Common myeloid progenitor, CD34-positive (primary cell): ENCODE measurements at regions not wholly inside any gene's neighbourhood (a gene's known extent, or its start where the extent isn't known, plus 50 kb on each side); places are given as distances from the start of the nearest gene placed in this dataset.

ENCODE experiments used
- CTCF ChIA-PET: fragments of 350-600 bp; sonication (Branson Sonifier 250); formaldehyde crosslinking; loops from one replicate; lab custom pipeline; 2021; ENCODE audit warnings: antibody characterized with exemption; lab: Charles Lee
- POLR2A ChIA-PET: fragments of 350-600 bp; sonication (Branson Sonifier 250); formaldehyde crosslinking; loops from one replicate; lab custom pipeline; 2021; ENCODE audit warnings: antibody characterized with exemption; lab: Charles Lee
- DNase-seq, 3 donors: peaks; one replicate each; pipeline versions ENCODE4 v3.0.0 to v3.0.0-alpha.2; 2013
- H3K27ac ChIP-seq, 2 experiments: 1 replicate in 1 of 2; 2 replicates in 1 of 2; pipeline ENCODE4 v1.7.0; 2013; ENCODE audit warnings: inconsistent platforms in 2 of 2, low read length in 2 of 2, mild to moderate bottlenecking in 2 of 2, low read depth in 1 of 2, moderate library complexity in 1 of 2; ENCODE audit not compliant: severe bottlenecking in 2 of 2, insufficient read depth in 1 of 2, poor library complexity in 1 of 2
- H3K27me3 ChIP-seq, 5 experiments: replicated peaks in 2 of 5; 1 replicate in 3 of 5; 2 replicates in 2 of 5; pipeline versions ENCODE4 v1.6.1 to v1.7.0; 2013; ENCODE audit warnings: low read length in 4 of 5, mild to moderate bottlenecking in 2 of 5, moderate library complexity in 2 of 5, inconsistent platforms in 1 of 5; ENCODE audit not compliant: insufficient read depth in 5 of 5, control insufficient read depth in 4 of 5
- H3K36me3 ChIP-seq, 4 experiments: 1 replicate in 2 of 4; 2 replicates in 2 of 4; pipeline versions ENCODE4 v1.6.1 to v1.7.0; 2013; ENCODE audit warnings: low read length in 3 of 4, control low read depth in 1 of 4, mild to moderate bottlenecking in 1 of 4; ENCODE audit not compliant: control insufficient read depth in 4 of 4, insufficient read depth in 4 of 4
- H3K4me1 ChIP-seq, 4 experiments: 1 replicate in 3 of 4; 2 replicates in 1 of 4; pipeline versions ENCODE4 v1.6.1 to v1.7.1; 2013; ENCODE audit warnings: low read length in 3 of 4, mild to moderate bottlenecking in 3 of 4, control low read depth in 1 of 4, inconsistent platforms in 1 of 4, moderate library complexity in 1 of 4; ENCODE audit not compliant: control insufficient read depth in 4 of 4, insufficient read depth in 4 of 4; ENCODE audit errors: control extremely low read depth in 1 of 4
- H3K4me3 ChIP-seq, 7 experiments: 1 replicate in 4 of 7; 2 replicates in 3 of 7; pipeline versions ENCODE4 v1.5.1 to v1.7.0; 2013; ENCODE audit warnings: mild to moderate bottlenecking in 7 of 7, low read length in 6 of 7, moderate library complexity in 6 of 7, inconsistent platforms in 2 of 7, low read depth in 2 of 7, control low read depth in 1 of 7; ENCODE audit not compliant: insufficient read depth in 4 of 7, control insufficient read depth in 1 of 7; ENCODE audit errors: extremely low read depth in 1 of 7
- H3K9me3 ChIP-seq, 5 experiments: 1 replicate in 4 of 5; 2 replicates in 1 of 5; pipeline versions ENCODE4 v1.6.1 to v1.7.1; 2013; ENCODE audit warnings: low read length in 4 of 5, mild to moderate bottlenecking in 2 of 5, inconsistent platforms in 1 of 5, low read depth in 1 of 5, moderate library complexity in 1 of 5; ENCODE audit not compliant: control insufficient read depth in 4 of 5, insufficient read depth in 2 of 5; ENCODE audit errors: control extremely low read depth in 1 of 5
- WGBS: methylation state at CpG from one replicate; pipeline ENCODE4 v1.1.5; 2013; ENCODE audit not compliant: insufficient coverage; 5-methylcytosine and 5-hydroxymethylcytosine counted together

GRCh38 chr1:79380078-79380477, 373.5 kb upstream of the ADGRL4 start:
- POLR2A ChIA-PET, result no interaction called here
- no peaks in the 10 kb centered on the region for H3K27me3 ChIP-seq
- peaks cover 0 to 1% (median 0%) of the 10 kb centered on the region in 5 experiments for H3K9me3 ChIP-seq
- H3K36me3 ChIP-seq, result no peaks in the 10 kb centered on the region
- WGBS, result no CpG with 5 or more reads among the region's 3 CpGs
- no peak overlapping the region for H3K27ac ChIP-seq
- H3K4me3 ChIP-seq, result no peak overlapping the region
- CTCF ChIA-PET, result no interaction called here
- no peaks in the 10 kb centered on the region for H3K4me1 ChIP-seq
- no peak for DNase-seq

GRCh38 chr1:79376106-79376505, 369.6 kb upstream of the ADGRL4 start:
- Histone ChIP-seq H3K36me3 (no peaks in the 10 kb centered on the region), H3K4me3 (no peak overlapping the region), H3K27me3 (no peaks in the 10 kb centered on the region), H3K4me1 (no peaks in the 10 kb centered on the region), H3K9me3 (no peaks in the 10 kb centered on the region), H3K27ac (no peak overlapping the region)
- WGBS, result no CpG with 5 or more reads among the region's 1 CpG
- no peak for DNase-seq
- CTCF ChIA-PET, result no interaction called here
- POLR2A ChIA-PET, result no interaction called here

GRCh38 chr1:79375352-79375751, 368.8 kb upstream of the ADGRL4 start:
- Histone ChIP-seq H3K27ac (no peak overlapping the region), H3K4me3 (no peak overlapping the region), H3K9me3 (no peaks in the 10 kb centered on the region), H3K36me3 (no peaks in the 10 kb centered on the region), H3K4me1 (no peaks in the 10 kb centered on the region), H3K27me3 (no peaks in the 10 kb centered on the region)
- CTCF ChIA-PET, result no interaction called here
- POLR2A ChIA-PET, result no interaction called here
- WGBS, result no CpG with 5 or more reads among the region's 1 CpG
- no peak for DNase-seq

- no peaks in the 10 kb centered on the region for H3K36me3 ChIP-seq
- H3K4me3 ChIP-seq, result no peak overlapping the region
- ChIA-PET CTCF (no interaction called here), POLR2A (no interaction called here)
- no peaks in the 10 kb centered on the region for H3K9me3 ChIP-seq
- H3K4me1 ChIP-seq, result no peaks in the 10 kb centered on the region
- no peaks in the 10 kb centered on the region for H3K27me3 ChIP-seq
- no peak overlapping the region for H3K27ac ChIP-seq
- no peak for DNase-seq
- WGBS, result no CpG with 5 or more reads among the region's 1 CpG
These were observed 367.9 kb upstream of the ADGRL4 start for GRCh38 chr1:79374397-79374796.

- Histone ChIP-seq H3K4me1 (no peaks in the 10 kb centered on the region), H3K27ac (no peak overlapping the region), H3K4me3 (no peak overlapping the region), H3K36me3 (no peaks in the 10 kb centered on the region), H3K27me3 (no peaks in the 10 kb centered on the region), H3K9me3 (no peaks in the 10 kb centered on the region)
- no peak for DNase-seq
- 70% methylated on average over 2 of the region's 2 CpGs for WGBS
- CTCF ChIA-PET, result no interaction called here
- POLR2A ChIA-PET, result no interaction called here
These were observed 367.1 kb upstream of the ADGRL4 start for GRCh38 chr1:79373481-79374125.

- ChIA-PET CTCF (no interaction called here), POLR2A (no interaction called here)
- no peaks in the 10 kb centered on the region for H3K9me3 ChIP-seq
- H3K4me1 ChIP-seq, result no peaks in the 10 kb centered on the region
- no peak overlapping the region for H3K27ac ChIP-seq
- H3K36me3 ChIP-seq, result no peaks in the 10 kb centered on the region
- H3K4me3 ChIP-seq, result no peak overlapping the region
- WGBS, result 13% methylated on average over 1 of the region's 1 CpG
- no peak for DNase-seq
- no peaks in the 10 kb centered on the region for H3K27me3 ChIP-seq
These were observed 365.3 kb upstream of the ADGRL4 start for GRCh38 chr1:79371802-79372201.

GRCh38 chr1:79369091-79369490, 362.6 kb upstream of the ADGRL4 start:
- WGBS, result 93% methylated on average over 3 of the region's 3 CpGs
- POLR2A ChIA-PET, result no interaction called here
- CTCF ChIA-PET, result interaction anchor here (1.7 kb wide), 1 partner anchor 15 kb away, joined by 3 read pairs; no protein-coding TSS in a partner anchor

More at GRCh38 chr1:79369091-79369490, 362.6 kb upstream of the ADGRL4 start:
- H3K27me3 ChIP-seq, result no peaks in the 10 kb centered on the region
- DNase-seq, result no peak
- H3K4me3 ChIP-seq, result no peak overlapping the region
- H3K27ac ChIP-seq, result no peak overlapping the region
- H3K4me1 ChIP-seq, result no peaks in the 10 kb centered on the region
- H3K9me3 ChIP-seq, result peaks cover 0 to 3% (median 0%) of the 10 kb centered on the region in 5 experiments
- H3K36me3 ChIP-seq, result no peaks in the 10 kb centered on the region
